Kidney epithelial cell (primary cell): ENCODE measurements at regions not wholly inside any gene's neighbourhood (a gene's known extent, or its start where the extent isn't known, plus 50 kb on each side); places are given as distances from the start of the nearest gene placed in this dataset.
A peak's percentile ranks its signal among the peaks of the same experiment; 100 is the strongest.
"Not testable (repeated sequence)": the region's sequence is repeated elsewhere in the genome, so short reads cannot be mapped to it uniquely, and the experiment has no call there.

Experiments
- DNase-seq: peaks from one replicate; pipeline ENCODE4 v3.0.0-alpha.2; 2010; ENCODE audit warnings: low read depth
- H3K27me3 ChIP-seq: 2 replicates; pipeline ENCODE4 v1.6.0; 2011; ENCODE audit warnings: low read length; ENCODE audit not compliant: control insufficient read depth, insufficient read depth
- H3K36me3 ChIP-seq: 2 replicates; pipeline ENCODE4 v1.5.1; 2011; ENCODE audit warnings: low read length; ENCODE audit not compliant: control insufficient read depth, insufficient read depth
- H3K4me3 ChIP-seq: 2 replicates; pipeline ENCODE4 v1.5.1; 2011; ENCODE audit warnings: low read depth, mild to moderate bottlenecking, control low read depth, low read length

- H3K36me3 ChIP-seq, H3K27me3 ChIP-seq, DNase-seq, H3K4me3 ChIP-seq: not testable (repeated sequence)
Measured at GRCh38 chr2:87291400-87292200, 270.0 kb upstream of the PLGLB1 start.

- not testable (repeated sequence) for H3K4me3 ChIP-seq, H3K27me3 ChIP-seq, H3K36me3 ChIP-seq, DNase-seq
Measured at GRCh38 chr2:87293931-87294594, 272.4 kb upstream of the PLGLB1 start.

- H3K27me3 ChIP-seq, DNase-seq, H3K4me3 ChIP-seq, H3K36me3 ChIP-seq: not testable (repeated sequence)
Measured at GRCh38 chr2:87295135-87295534, 273.5 kb upstream of the PLGLB1 start.

GRCh38 chr2:87301349-87301748 is 279.7 kb upstream of the PLGLB1 start:
- not testable (repeated sequence) for DNase-seq, H3K4me3 ChIP-seq, H3K27me3 ChIP-seq, H3K36me3 ChIP-seq

GRCh38 chr2:87301871-87302270 is 280.2 kb upstream of the PLGLB1 start:
- H3K36me3 ChIP-seq, DNase-seq, H3K4me3 ChIP-seq, H3K27me3 ChIP-seq: not testable (repeated sequence)

- not testable (repeated sequence) for H3K4me3 ChIP-seq, DNase-seq, H3K27me3 ChIP-seq, H3K36me3 ChIP-seq
Measured at GRCh38 chr2:87308621-87309020, 287.0 kb upstream of the PLGLB1 start.

GRCh38 chr2:87309785-87310184 is 288.1 kb upstream of the PLGLB1 start:
- H3K4me3 ChIP-seq, H3K36me3 ChIP-seq, H3K27me3 ChIP-seq, DNase-seq: not testable (repeated sequence)

- not testable (repeated sequence) for H3K27me3 ChIP-seq, H3K36me3 ChIP-seq, H3K4me3 ChIP-seq, DNase-seq
Measured at GRCh38 chr2:87311896-87312441, 290.3 kb upstream of the PLGLB1 start.

GRCh38 chr2:87314622-87315021 is 293.0 kb upstream of the PLGLB1 start:
- not testable (repeated sequence) for H3K36me3 ChIP-seq, H3K4me3 ChIP-seq, H3K27me3 ChIP-seq, DNase-seq

GRCh38 chr2:87315183-87315902 is 293.7 kb upstream of the PLGLB1 start:
- not testable (repeated sequence) for H3K36me3 ChIP-seq, DNase-seq, H3K27me3 ChIP-seq, H3K4me3 ChIP-seq

GRCh38 chr2:87317193-87317592 is 295.5 kb upstream of the PLGLB1 start:
- H3K4me3 ChIP-seq, DNase-seq, H3K27me3 ChIP-seq, H3K36me3 ChIP-seq: not testable (repeated sequence)

- not testable (repeated sequence) for H3K27me3 ChIP-seq, H3K36me3 ChIP-seq, H3K4me3 ChIP-seq
- DNase-seq: peak; percentile 25
Measured at GRCh38 chr2:87318814-87319491, 297.3 kb upstream of the PLGLB1 start.

- not testable (repeated sequence) for H3K4me3 ChIP-seq, DNase-seq, H3K27me3 ChIP-seq, H3K36me3 ChIP-seq
Measured at GRCh38 chr2:87319705-87320104, 298.1 kb upstream of the PLGLB1 start.

- not testable (repeated sequence) for H3K27me3 ChIP-seq, DNase-seq, H3K4me3 ChIP-seq, H3K36me3 ChIP-seq
Measured at GRCh38 chr2:87321201-87321600, 299.6 kb upstream of the PLGLB1 start.
